MM.1S (cell line): ENCODE measurements at regions not wholly inside any gene's neighbourhood (a gene's known extent, or its start where the extent isn't known, plus 50 kb on each side); places are given as distances from the start of the nearest gene placed in this dataset.
"Not testable (repeated sequence)": the region's sequence is repeated elsewhere in the genome, so short reads cannot be mapped to it uniquely, and the experiment has no call there.

Experiments used
- DNase-seq: peaks from one replicate; pipeline ENCODE4 v3.0.0-alpha.2; 2015
- H2AFZ ChIP-seq: fragments of 300-600 bp; sonication (generic); 2 replicates; pipeline ENCODE4 v1.6.0; 2016; ENCODE audit warnings: antibody characterized with exemption, low read length
- H3F3A ChIP-seq: fragments of 300-600 bp; sonication (generic); 2 replicates; pipeline ENCODE4 v1.6.1; 2016; ENCODE audit warnings: mild to moderate bottlenecking, antibody characterized with exemption, low read length, moderate library complexity, mixed read lengths; ENCODE audit not compliant: insufficient read depth
- H3K27ac ChIP-seq: fragments of 300-600 bp; sonication (generic); 2 replicates; pipeline ENCODE4 v1.5.1; 2016; ENCODE audit warnings: mild to moderate bottlenecking, low read length
- H3K27me3 ChIP-seq: fragments of 300-600 bp; sonication (generic); replicated peaks from 2 replicates; pipeline ENCODE4 v1.6.0; 2016; ENCODE audit warnings: low read length; ENCODE audit not compliant: insufficient read depth
- H3K36me3 ChIP-seq: fragments of 300-600 bp; sonication (generic); replicated peaks from 2 replicates; pipeline ENCODE4 v1.6.1; 2016; ENCODE audit warnings: mild to moderate bottlenecking, low read length, mixed read lengths; ENCODE audit not compliant: insufficient read depth
- H3K4me1 ChIP-seq: fragments of 300-600 bp; sonication (generic); 2 replicates; pipeline ENCODE4 v1.6.1; 2016; ENCODE audit warnings: low read length, mixed read lengths
- H3K4me2 ChIP-seq: fragments of 300-600 bp; sonication (generic); 2 replicates; pipeline ENCODE4 v1.6.0; 2016; ENCODE audit warnings: low read depth, low read length
- H3K4me3 ChIP-seq: fragments of 300-600 bp; sonication (generic); 2 replicates; pipeline ENCODE4 v1.5.1; 2016; ENCODE audit warnings: low read length, mixed read lengths
- H3K79me2 ChIP-seq: fragments of 300-600 bp; sonication (generic); 2 replicates; pipeline ENCODE4 v1.6.1; 2016; ENCODE audit warnings: mixed run types, low read length, mixed read lengths
- H3K9ac ChIP-seq: fragments of 300-600 bp; sonication (generic); 2 replicates; pipeline ENCODE4 v1.6.1; 2016; ENCODE audit warnings: low read length, mixed read lengths
- H3K9me2 ChIP-seq: fragments of 300-600 bp; sonication (generic); replicated peaks from 2 replicates; pipeline ENCODE4 v1.6.1; 2016; ENCODE audit warnings: mild to moderate bottlenecking, low read length, mixed read lengths; ENCODE audit not compliant: insufficient read depth
- H3K9me3 ChIP-seq: fragments of 300-600 bp; sonication (generic); replicated peaks from 2 replicates; pipeline ENCODE4 v1.6.1; 2016; ENCODE audit warnings: mild to moderate bottlenecking, low read length, mixed read lengths; ENCODE audit not compliant: insufficient read depth
- H4K20me1 ChIP-seq: fragments of 300-600 bp; sonication (generic); 2 replicates; pipeline ENCODE4 v1.6.1; 2016; ENCODE audit warnings: mild to moderate bottlenecking, low read length, moderate library complexity, mixed read lengths; ENCODE audit not compliant: insufficient read depth
- EZH2 ChIP-seq: fragments of 300-600 bp; sonication (generic); optimal IDR thresholded peaks from 2 replicates; pipeline ENCODE3; 2017; ENCODE audit warnings: low read depth, mild to moderate bottlenecking, antibody characterized with exemption, low read length, mixed read lengths
- EZH2phosphoT487 ChIP-seq: fragments of 300-600 bp; sonication (generic); IDR thresholded peaks from 2 replicates; pipeline ENCODE4 v1.6.1; 2018; ENCODE audit warnings: antibody characterized with exemption, low read length
- TF ChIP-seq, protein P1 (sequence below): fragments of 300-600 bp; sonication (generic); IDR thresholded peaks from 2 replicates; pipeline ENCODE4 v1.5.1; 2016; ENCODE audit warnings: antibody characterized with exemption, low read length, mixed read lengths

DNA sequence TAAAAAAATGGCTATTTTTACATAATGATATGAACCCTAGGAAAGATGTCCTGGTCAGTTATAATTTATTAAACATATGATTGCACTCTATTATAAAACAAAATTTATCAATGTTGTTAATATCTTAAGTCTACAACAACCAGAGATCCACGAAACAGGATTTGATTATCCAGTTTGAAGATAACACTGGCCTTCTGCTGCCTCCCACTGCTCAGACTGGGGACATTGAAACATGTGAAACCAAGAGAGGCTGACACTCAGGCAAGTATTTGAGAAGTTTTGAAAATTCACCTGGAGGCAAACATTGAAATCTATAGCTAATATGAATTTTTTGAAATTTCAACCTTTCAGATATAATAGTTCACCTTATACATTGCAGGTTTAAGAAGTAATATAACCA lies 219.3 kb upstream of the HSF2 start:
- Histone ChIP-seq H3K9ac (no peak overlapping the region), H3K9me2 (no peaks in the 10 kb centered on the region), H3K4me2 (no peak overlapping the region), H3K27ac (no peak overlapping the region), H4K20me1 (no peaks in the 10 kb centered on the region), H3F3A (no peaks in the 10 kb centered on the region), H2AFZ (no peak overlapping the region), H3K4me3 (no peak overlapping the region), H3K27me3 (no peaks in the 10 kb centered on the region), H3K9me3 (no peaks in the 10 kb centered on the region), H3K36me3 (no peaks in the 10 kb centered on the region), H3K79me2 (no peaks in the 10 kb centered on the region), H3K4me1 (no peaks in the 10 kb centered on the region)
- no peak for DNase-seq
- TF ChIP-seq EZH2phosphoT487 (no peak), EZH2 (no peak)
- TF ChIP-seq, protein P1, sequence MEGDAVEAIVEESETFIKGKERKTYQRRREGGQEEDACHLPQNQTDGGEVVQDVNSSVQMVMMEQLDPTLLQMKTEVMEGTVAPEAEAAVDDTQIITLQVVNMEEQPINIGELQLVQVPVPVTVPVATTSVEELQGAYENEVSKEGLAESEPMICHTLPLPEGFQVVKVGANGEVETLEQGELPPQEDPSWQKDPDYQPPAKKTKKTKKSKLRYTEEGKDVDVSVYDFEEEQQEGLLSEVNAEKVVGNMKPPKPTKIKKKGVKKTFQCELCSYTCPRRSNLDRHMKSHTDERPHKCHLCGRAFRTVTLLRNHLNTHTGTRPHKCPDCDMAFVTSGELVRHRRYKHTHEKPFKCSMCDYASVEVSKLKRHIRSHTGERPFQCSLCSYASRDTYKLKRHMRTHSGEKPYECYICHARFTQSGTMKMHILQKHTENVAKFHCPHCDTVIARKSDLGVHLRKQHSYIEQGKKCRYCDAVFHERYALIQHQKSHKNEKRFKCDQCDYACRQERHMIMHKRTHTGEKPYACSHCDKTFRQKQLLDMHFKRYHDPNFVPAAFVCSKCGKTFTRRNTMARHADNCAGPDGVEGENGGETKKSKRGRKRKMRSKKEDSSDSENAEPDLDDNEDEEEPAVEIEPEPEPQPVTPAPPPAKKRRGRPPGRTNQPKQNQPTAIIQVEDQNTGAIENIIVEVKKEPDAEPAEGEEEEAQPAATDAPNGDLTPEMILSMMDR = no peak

DNA sequence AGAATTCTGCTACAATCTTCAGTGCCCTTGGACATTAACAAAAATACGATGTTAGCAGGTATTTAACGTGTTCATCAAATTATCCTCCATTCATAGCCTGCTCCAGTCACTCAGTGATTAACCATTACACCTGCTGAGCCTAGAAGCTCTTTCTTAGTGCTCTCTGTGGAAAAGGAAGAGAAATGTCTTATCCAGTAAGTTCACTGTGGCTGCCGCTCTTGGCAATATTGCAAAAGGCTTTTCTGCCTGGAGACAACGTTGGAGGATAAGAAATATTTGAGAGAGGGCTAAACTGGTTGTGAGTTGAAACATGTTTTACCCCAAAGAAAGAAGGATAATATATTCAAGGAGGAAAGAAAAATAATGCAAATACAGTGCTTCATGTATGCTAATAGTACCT lies 217.4 kb upstream of the HSF2 start:
- Histone ChIP-seq H3K9ac (no peak overlapping the region), H3F3A (no peaks in the 10 kb centered on the region), H3K9me3 (no peaks in the 10 kb centered on the region), H3K27me3 (no peaks in the 10 kb centered on the region), H3K4me3 (no peak overlapping the region), H3K27ac (no peak overlapping the region), H3K9me2 (no peaks in the 10 kb centered on the region), H2AFZ (no peak overlapping the region), H3K4me1 (no peaks in the 10 kb centered on the region), H3K79me2 (no peaks in the 10 kb centered on the region), H4K20me1 (no peaks in the 10 kb centered on the region), H3K36me3 (no peaks in the 10 kb centered on the region), H3K4me2 (no peak overlapping the region)
- DNase-seq = no peak
- TF ChIP-seq EZH2 = no peak
- TF ChIP-seq, protein P1 = no peak
- TF ChIP-seq EZH2phosphoT487 = no peak

DNA sequence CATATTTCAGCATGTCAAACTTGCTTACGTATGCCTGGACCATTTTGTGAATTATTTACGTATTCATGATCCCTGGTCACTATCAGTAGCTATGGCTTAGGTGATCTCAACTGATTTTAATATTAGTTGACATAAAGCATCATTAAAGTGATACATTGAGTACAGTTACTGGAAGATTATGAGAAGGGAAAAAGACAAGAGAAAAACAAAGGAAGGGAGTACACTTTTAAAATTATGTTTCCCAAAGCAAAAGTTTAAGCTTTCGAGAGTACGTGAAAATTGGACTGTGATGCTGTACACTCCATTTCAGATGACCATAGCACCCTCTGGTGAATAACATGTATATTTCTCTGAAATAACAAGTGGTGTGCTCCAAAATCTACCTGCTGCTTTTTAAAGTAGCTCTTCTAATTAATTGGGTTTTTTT lies 215.0 kb upstream of the HSF2 start:
- Histone ChIP-seq H3K36me3 (no peaks in the 10 kb centered on the region), H3K27ac (no peak overlapping the region), H2AFZ (no peak overlapping the region), H3K4me1 (no peaks in the 10 kb centered on the region), H3K9ac (no peak overlapping the region), H3K4me2 (no peak overlapping the region), H3K79me2 (no peaks in the 10 kb centered on the region), H3K4me3 (no peak overlapping the region), H3K9me3 (no peaks in the 10 kb centered on the region), H3K9me2 (no peaks in the 10 kb centered on the region), H3F3A (no peaks in the 10 kb centered on the region), H4K20me1 (no peaks in the 10 kb centered on the region), H3K27me3 (no peaks in the 10 kb centered on the region)
- no peak for DNase-seq
- TF ChIP-seq, protein P1 = no peak; the same call in 1 of the 2 replicates
- TF ChIP-seq EZH2 = no peak
- no peak for TF ChIP-seq EZH2phosphoT487

DNA sequence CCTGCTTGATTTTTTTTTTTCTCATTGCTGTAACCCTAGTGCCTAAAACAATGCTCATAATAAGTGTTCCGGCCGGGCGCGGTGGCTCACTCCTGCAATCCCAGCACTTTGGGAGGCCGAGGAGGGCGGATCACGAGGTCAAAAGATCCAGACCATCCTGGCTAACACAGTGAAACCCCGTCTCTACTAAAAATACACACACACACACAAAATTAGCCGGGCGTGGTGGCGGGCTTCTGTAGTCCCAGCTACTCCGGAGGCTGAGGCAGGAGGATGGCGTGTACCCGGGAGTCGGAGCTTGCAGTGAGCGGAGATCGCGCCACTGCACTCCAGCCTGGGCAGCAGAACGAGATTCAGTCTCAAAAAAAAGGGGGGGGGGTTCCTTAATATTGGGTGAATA lies 214.0 kb upstream of the HSF2 start:
- H3K9me2 ChIP-seq, H2AFZ ChIP-seq, H3K4me1 ChIP-seq, H3K9ac ChIP-seq, H3K4me2 ChIP-seq, H3K9me3 ChIP-seq, H4K20me1 ChIP-seq, H3K27me3 ChIP-seq, H3K27ac ChIP-seq, H3K36me3 ChIP-seq, H3K79me2 ChIP-seq, H3F3A ChIP-seq, H3K4me3 ChIP-seq, DNase-seq: not testable (repeated sequence)
